ENCODE measurements at regions not wholly inside any gene's neighbourhood (a gene's known extent, or its start where the extent isn't known, plus 50 kb on each side); places are given as distances from the start of the nearest gene placed in this dataset.
A peak's percentile ranks its signal among the peaks of the same experiment; 100 is the strongest.

GRCh38 chr4:53863158-53863557, 201.2 kb downstream of the CHIC2 start:
- CTCF ChIA-PET: interaction anchor here (1.1 to 1.8 kb wide), 3 partner anchors 118 to 160 kb away, joined by 3 to 5 read pairs (median 3); no protein-coding TSS in a partner anchor
- WGBS (ENCODE audit: low lambda C conversion rate): 87% methylated on average over 3 of the region's 3 CpGs
- H3K4me3 ChIP-seq (ENCODE audit: low read depth in 2 of 2, low read length in 1 of 2): no peak overlapping the region
- H3K79me2 ChIP-seq (ENCODE audit: insufficient read depth): no peaks in the 10 kb centered on the region
- TF ChIP-seq FOSL2 (IDR thresholded peaks at IDR 0.05; ENCODE audit: borderline replicate concordance, low read depth) (no peak), SIN3A (IDR thresholded peaks at IDR 0.05; ENCODE audit: borderline replicate concordance, low read depth, low read length) (no peak), ZBTB33 (IDR thresholded peaks at IDR 0.05; ENCODE audit: borderline replicate concordance, low read depth) (no peak)
- TF ChIP-seq, protein P1, sequence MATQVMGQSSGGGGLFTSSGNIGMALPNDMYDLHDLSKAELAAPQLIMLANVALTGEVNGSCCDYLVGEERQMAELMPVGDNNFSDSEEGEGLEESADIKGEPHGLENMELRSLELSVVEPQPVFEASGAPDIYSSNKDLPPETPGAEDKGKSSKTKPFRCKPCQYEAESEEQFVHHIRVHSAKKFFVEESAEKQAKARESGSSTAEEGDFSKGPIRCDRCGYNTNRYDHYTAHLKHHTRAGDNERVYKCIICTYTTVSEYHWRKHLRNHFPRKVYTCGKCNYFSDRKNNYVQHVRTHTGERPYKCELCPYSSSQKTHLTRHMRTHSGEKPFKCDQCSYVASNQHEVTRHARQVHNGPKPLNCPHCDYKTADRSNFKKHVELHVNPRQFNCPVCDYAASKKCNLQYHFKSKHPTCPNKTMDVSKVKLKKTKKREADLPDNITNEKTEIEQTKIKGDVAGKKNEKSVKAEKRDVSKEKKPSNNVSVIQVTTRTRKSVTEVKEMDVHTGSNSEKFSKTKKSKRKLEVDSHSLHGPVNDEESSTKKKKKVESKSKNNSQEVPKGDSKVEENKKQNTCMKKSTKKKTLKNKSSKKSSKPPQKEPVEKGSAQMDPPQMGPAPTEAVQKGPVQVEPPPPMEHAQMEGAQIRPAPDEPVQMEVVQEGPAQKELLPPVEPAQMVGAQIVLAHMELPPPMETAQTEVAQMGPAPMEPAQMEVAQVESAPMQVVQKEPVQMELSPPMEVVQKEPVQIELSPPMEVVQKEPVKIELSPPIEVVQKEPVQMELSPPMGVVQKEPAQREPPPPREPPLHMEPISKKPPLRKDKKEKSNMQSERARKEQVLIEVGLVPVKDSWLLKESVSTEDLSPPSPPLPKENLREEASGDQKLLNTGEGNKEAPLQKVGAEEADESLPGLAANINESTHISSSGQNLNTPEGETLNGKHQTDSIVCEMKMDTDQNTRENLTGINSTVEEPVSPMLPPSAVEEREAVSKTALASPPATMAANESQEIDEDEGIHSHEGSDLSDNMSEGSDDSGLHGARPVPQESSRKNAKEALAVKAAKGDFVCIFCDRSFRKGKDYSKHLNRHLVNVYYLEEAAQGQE (IDR thresholded peaks at IDR 0.05; ENCODE audit: low read depth, low read length): no peak
- H3K36me3 ChIP-seq (replicated peaks in 1 of 2; ENCODE audit: control insufficient read depth in 1 of 2, insufficient read depth in 2 of 2, low read length in 1 of 2): no peaks in the 10 kb centered on the region
- DNase-seq: no peak
- H3K9ac ChIP-seq: no peak overlapping the region; the same call in 1 of the 2 replicates
- H3K4me1 ChIP-seq (ENCODE audit: control insufficient read depth in 1 of 2, insufficient read depth in 2 of 2, low read depth in 1 of 2, low read length in 1 of 2): peaks cover 0 to 21% of the 10 kb centered on the region in 2 experiments; a peak in 2 of 4 replicates
- H3K9me2 ChIP-seq: no peaks in the 10 kb centered on the region
- peak overlapping the region; percentile 43 to 78; a peak in 3 of 4 replicates for H3K27ac ChIP-seq (ENCODE audit: low read depth in 2 of 2, low read length in 1 of 2)
- H3F3A ChIP-seq (replicated peaks; ENCODE audit: insufficient read depth): peaks cover 2% of the 10 kb centered on the region
- POLR2A ChIA-PET: no interaction called here
- no peak overlapping the region; the same call in 1 of the 2 replicates for H3K4me2 ChIP-seq
- H3K9me3 ChIP-seq: 0 out of 2 replicates have a peak, but pooled peaks cover 1% of the 10 kb centered on the region
- no peak overlapping the region for H2AFZ ChIP-seq (ENCODE audit: low read depth)
- no peaks in the 10 kb centered on the region for H3K27me3 ChIP-seq (ENCODE audit: insufficient read depth)
- H4K20me1 ChIP-seq (ENCODE audit: insufficient read depth): no peaks in the 10 kb centered on the region

DNA sequence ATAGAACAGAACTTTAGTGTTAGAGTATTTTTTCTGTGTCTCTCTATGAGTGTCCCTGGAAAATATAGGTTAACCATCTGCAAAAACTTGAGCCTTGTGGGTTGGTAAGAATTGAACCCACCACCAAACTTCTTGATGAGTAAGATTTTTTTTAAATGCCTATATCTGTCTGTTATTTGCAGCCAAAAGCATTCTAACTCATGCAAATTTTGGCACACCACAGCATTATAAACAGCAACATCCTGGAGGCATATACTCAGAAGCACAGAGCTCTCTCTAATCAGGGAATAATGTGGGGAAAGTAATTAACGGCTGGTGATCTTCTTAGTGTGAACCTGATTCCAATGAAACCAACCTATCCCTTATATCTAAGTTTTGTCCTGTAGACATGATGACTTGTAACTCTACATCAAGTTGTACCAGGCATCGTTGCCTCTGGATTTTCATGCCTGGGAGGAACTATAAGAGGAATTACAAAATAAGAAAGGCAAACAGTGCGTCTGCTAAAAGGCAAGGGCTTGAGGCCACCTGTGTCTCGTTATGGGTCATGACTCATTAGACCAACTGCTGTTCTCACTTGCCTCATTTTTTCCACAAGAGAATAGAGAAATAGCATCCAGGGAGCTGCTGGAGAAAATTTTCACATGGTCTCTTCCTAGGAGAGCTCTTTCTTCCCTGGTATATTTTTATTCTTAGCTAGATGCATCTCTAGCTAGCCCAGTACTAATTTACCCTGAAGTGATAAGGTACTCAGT, 202.4 kb downstream of the CHIC2 start:
- WGBS (ENCODE audit: low lambda C conversion rate): 25% methylated on average over 4 of the region's 4 CpGs
- Histone ChIP-seq H3F3A (replicated peaks; ENCODE audit: insufficient read depth) (peaks cover 2% of the 10 kb centered on the region), H3K4me1 (ENCODE audit: control insufficient read depth in 1 of 2, insufficient read depth in 2 of 2, low read depth in 1 of 2, low read length in 1 of 2) (peaks cover 0 to 21% of the 10 kb centered on the region in 2 experiments; a peak in 2 of 4 replicates), H3K9ac (peak overlapping the region; percentile 8; the same call in 1 of the 2 replicates), H3K9me2 (no peaks in the 10 kb centered on the region), H3K79me2 (ENCODE audit: insufficient read depth) (no peaks in the 10 kb centered on the region), H3K4me2 (no peak overlapping the region; the same call in 1 of the 2 replicates), H2AFZ (ENCODE audit: low read depth) (no peak overlapping the region), H3K27me3 (ENCODE audit: insufficient read depth) (no peaks in the 10 kb centered on the region), H3K9me3 (0 out of 2 replicates have a peak, but pooled peaks cover 4% of the 10 kb centered on the region), H3K36me3 (replicated peaks in 1 of 2; ENCODE audit: control insufficient read depth in 1 of 2, insufficient read depth in 2 of 2, low read length in 1 of 2) (no peaks in the 10 kb centered on the region), H3K27ac (ENCODE audit: low read depth in 2 of 2, low read length in 1 of 2) (peak overlapping the region; percentile 55 to 78), H3K4me3 (ENCODE audit: low read depth in 2 of 2, low read length in 1 of 2) (no peak overlapping the region), H4K20me1 (ENCODE audit: insufficient read depth) (no peaks in the 10 kb centered on the region)
- ChIA-PET CTCF (interaction anchor here (1.1 to 1.8 kb wide), 2 partner anchors 117 to 156 kb away, joined by 3 to 5 read pairs; no protein-coding TSS in a partner anchor), POLR2A (no interaction called here)
- DNase-seq: no peak
- no peak for TF ChIP-seq GATA2 (CRISPR knock-in tag; IDR thresholded peaks at IDR 0.05)
- no peak for TF ChIP-seq FOXJ3 (CRISPR knock-in tag; IDR thresholded peaks at IDR 0.05)
- TF ChIP-seq TEAD4 (IDR thresholded peaks at IDR 0.05; ENCODE audit: borderline replicate concordance, insufficient read depth): 0 out of 2 replicates have a peak, but pooled peaks have one; percentile 13
- TF ChIP-seq MEF2A (IDR thresholded peaks at IDR 0.05; ENCODE audit: borderline replicate concordance, low read depth): no peak
- no peak for TF ChIP-seq GABPA (IDR thresholded peaks at IDR 0.05; ENCODE audit: low read depth)
- no peak for TF ChIP-seq USF2 (IDR thresholded peaks at IDR 0.05; ENCODE audit: borderline replicate concordance, low read depth, low read length)
- 0 out of 2 replicates have a peak, but pooled peaks have one; percentile 25 for TF ChIP-seq RXRA (IDR thresholded peaks at IDR 0.05; ENCODE audit: borderline replicate concordance, low read depth)
- peak; percentile 73 for TF ChIP-seq PBX3 (IDR thresholded peaks at IDR 0.05)
- TF ChIP-seq ZBTB33 (IDR thresholded peaks at IDR 0.05; ENCODE audit: borderline replicate concordance, low read depth): no peak
